ENCODE measurements at regions not wholly inside any gene's neighbourhood (a gene's known extent, or its start where the extent isn't known, plus 50 kb on each side); places are given as distances from the start of the nearest gene placed in this dataset.

DNA sequence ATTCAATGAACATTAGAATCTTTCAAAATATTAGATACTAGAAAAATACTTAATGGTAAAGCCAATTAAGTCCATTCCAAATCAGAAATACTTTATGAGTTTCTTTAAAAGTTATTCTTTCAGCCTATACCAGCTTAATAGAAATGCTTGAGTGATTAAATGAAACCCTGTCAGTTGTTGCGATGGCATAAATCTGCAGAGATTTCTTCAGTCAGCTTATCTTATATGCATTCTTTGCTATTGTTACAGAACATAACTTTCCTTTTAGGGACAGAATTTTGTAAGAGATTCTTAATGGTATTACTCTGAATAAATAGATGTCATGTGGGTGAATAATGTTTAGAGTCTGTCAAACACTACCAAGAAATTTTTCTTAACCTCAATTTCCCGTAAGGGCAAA, 325.0 kb upstream of the HAND2 start:
- TF ChIP-seq, protein P1, sequence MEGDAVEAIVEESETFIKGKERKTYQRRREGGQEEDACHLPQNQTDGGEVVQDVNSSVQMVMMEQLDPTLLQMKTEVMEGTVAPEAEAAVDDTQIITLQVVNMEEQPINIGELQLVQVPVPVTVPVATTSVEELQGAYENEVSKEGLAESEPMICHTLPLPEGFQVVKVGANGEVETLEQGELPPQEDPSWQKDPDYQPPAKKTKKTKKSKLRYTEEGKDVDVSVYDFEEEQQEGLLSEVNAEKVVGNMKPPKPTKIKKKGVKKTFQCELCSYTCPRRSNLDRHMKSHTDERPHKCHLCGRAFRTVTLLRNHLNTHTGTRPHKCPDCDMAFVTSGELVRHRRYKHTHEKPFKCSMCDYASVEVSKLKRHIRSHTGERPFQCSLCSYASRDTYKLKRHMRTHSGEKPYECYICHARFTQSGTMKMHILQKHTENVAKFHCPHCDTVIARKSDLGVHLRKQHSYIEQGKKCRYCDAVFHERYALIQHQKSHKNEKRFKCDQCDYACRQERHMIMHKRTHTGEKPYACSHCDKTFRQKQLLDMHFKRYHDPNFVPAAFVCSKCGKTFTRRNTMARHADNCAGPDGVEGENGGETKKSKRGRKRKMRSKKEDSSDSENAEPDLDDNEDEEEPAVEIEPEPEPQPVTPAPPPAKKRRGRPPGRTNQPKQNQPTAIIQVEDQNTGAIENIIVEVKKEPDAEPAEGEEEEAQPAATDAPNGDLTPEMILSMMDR (IDR thresholded peaks at IDR 0.05), result no peak
- no peak for TF ChIP-seq ZFX (IDR thresholded peaks at IDR 0.05; ENCODE audit: borderline replicate concordance)

Measured in 22Rv1 (cell line).